HG03095 (cell line): ENCODE measurements at regions not wholly inside any gene's neighbourhood (a gene's known extent, or its start where the extent isn't known, plus 50 kb on each side); places are given as distances from the start of the nearest gene placed in this dataset.
"Not testable (repeated sequence)": the region's sequence is repeated elsewhere in the genome, so short reads cannot be mapped to it uniquely, and the experiment has no call there.

Experiments used
- ATAC-seq: cut with Tn5 transposase; IDR thresholded peaks from one replicate; pipeline ENCODE4 v1.9.1; 2021; ENCODE audit warnings: moderate library complexity; ENCODE audit not compliant: unreplicated experiment

GRCh38 chr13:76829572-76830327, 56.5 kb downstream of the KCTD12 start:
- no peak for ATAC-seq

DNA sequence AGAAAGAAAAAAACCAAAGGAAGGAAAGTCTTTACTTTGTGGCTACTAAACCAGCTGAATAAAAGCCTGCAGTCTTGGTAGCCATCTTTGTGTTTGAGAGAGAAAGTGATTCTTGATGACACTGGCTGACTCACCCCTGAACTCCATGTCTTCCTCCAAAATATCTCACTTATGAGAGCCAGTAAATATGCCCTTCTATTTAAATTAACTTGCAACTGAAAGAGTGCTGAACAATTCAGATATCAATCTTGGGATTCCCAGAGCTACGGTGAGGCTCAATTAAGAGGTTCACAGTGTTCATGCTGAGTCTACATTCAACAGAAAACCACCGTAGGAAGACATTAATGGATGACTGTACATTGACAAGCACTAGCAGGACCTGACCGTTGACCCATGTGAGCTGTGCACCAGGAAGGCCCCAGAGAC, 57.9 kb downstream of the KCTD12 start:
- ATAC-seq: no peak

- ATAC-seq: no peak
Observed at GRCh38 chr13:76826527-76826926, 59.7 kb downstream of the KCTD12 start.

- ATAC-seq: no peak
Observed at GRCh38 chr13:76825430-76825829, 60.8 kb downstream of the KCTD12 start.

DNA sequence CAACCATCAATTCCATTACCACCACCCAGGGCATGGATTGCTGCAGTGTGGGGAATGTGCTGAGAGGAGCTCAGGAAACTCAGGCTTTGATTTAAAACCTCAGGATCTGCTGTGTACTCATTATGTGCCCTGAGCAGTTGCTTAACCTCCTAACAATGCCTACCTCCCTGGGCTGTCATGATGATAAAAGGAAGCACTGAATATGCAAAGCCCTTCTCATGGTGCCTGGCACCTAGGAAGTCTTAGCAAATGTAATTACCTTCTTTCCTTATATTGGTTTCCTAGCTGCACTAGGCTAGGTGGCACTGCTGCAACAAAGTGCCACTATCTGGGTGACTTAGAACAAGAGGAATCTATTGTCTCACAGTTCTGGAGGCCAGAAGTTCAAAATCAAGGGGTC, 62.2 kb downstream of the KCTD12 start:
- ATAC-seq: no peak

DNA sequence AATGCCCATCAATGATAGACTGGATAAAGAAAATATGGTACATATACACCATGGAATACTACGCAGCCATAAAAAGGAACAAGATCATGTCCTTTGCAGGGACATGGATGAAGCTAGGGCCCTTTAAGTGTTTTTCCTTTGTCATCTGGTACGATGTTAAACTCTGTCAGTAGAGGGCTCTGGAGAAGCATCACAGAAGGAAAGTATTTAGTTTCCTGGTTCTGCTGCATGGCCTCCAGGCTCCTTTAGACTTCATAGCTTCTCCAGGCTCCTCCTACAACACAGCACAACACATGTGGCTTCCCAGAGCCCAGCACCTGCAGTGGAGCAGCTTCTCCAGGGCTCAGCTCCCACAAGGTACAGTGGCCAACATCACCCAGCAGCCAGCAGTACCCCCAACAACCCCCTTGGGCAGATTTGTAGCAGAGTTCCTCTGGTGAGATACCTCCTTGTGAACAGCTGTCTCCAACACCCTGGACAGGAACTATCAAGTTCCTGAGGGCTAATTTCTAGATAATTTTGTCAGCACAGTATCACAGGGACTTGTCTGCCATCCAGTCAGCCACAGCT, 63.4 kb downstream of the KCTD12 start:
- peak; percentile 74 for ATAC-seq

- ATAC-seq: not testable (repeated sequence)
Observed at GRCh38 chr13:76821222-76821621, 65.0 kb downstream of the KCTD12 start.

DNA sequence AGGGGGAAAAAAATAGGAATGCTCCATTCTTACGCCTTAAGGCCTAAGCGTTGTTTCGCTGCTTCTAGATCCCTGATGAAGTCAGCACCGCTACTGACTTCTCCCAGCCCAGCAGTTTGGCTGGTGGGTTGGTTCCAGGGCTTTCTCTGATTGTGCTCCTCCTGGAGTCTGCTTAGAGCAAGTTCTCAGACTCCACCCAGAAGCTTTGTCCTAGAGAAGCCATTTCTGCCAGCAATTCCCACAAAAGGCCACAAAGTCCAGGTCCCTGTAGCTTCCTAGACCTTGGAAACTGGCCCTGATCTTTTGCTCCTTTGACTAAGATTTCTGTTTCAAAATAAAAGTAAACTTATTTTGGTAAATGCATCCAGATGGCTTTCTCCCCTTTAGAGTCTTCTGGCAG, 65.4 kb downstream of the KCTD12 start:
- ATAC-seq: no peak

DNA sequence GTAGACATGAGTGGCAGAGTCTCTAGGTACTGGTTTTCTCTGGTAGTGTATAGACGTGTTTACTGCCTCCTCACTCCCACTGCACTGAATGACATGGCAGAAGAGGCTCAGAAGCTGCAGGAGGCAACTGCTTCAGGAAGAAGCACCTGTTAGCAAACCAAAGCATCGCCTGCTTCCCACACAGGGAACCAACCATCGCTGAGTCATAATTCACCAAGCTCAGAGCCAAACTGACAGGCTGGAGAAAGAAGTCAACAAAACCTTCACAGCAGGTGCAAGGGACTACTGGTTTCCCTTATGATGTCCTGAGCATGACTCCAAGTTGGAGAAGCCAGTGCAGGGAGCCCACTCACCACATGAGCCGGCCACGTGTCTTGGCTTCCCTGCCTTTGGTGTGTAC, 69.8 kb downstream of the KCTD12 start:
- peak; percentile 52 for ATAC-seq

DNA sequence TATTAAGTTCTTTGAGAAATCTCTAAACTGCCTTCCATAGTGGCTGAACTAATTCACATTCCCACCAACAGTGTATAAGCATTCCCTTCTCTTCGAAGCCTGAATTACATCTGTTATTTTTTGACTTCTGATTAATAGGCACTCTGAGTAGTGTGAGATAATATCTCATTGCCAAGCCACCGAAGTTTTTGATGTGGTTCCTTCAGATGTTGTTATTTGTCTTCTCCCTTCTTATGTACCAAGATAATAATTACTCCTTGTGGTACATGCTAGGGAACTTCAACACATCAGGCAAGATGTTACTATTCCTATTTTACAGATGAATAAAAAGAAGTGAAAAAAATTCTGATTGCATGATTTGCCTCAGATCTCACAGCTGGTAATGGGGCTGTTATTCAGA, 70.9 kb downstream of the KCTD12 start:
- ATAC-seq: no peak

GRCh38 chr13:76813891-76814290, 72.3 kb downstream of the KCTD12 start:
- ATAC-seq: no peak

DNA sequence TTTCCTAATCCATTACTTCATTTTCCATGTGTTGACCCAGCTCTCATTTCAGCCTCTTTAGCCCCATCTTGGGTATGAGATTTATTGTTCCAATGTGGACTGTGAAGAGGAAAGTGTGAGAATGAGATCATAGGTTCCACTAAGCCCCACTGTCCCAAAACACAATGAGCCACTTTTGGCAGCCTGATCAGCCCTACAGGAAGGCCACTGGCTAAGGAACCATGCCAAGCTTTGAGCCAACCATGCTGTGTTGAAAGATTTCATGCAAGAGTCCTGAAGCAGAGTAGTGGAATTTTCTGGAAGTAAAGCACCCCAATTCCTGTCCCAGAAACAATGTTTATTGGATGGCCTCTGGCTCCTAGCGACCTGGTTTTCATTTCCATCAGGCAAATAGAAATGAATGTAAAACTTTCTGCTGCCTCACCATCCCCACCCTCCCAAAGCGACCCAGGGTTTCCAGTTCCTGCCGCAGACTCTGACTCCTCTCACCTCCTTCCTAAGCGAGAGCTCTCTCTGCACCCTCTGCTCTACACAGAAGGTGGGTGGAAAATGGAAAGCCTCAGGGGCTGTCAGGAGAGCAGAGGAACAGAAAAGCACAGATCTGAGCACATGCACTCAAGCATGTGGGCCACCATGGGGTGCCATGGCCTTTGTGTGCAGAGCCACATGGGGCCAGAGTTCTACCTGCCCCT, 73.1 kb downstream of the KCTD12 start:
- no peak for ATAC-seq

DNA sequence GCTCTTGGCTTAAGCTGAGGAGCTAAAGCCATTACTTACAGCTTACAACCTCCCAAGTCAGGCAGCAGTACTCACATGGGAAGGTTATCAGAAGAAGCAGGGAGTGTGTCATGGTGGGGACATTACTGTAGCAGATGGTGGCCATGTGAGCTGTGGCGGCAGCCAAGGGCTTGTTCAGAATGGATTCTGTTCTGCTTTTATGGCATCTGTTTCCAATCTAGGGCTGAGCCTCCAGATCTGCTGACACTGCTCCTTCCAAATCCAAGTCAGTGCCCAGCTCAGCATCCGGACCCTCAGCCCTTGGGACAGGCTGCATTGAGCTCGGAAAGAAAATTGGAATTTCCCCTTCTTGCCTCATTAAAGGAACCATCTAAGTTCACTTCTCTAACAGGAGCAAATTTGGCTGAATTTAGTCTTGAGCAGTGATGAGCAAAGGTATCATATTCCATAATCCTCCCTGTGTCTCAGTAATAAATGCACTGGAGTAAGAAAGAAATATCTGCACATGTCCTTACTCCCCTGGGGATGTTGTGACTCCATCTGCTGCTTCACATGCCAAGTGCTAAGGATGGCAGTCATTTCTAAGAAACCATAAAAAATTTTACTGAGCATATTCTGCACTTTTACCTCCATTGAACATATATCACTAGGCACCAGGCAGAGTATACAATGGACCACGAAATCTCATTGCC, 73.9 kb downstream of the KCTD12 start:
- ATAC-seq: no peak

GRCh38 chr13:76809389-76809788, 76.8 kb downstream of the KCTD12 start:
- no peak for ATAC-seq

GRCh38 chr13:76808927-76809326, 77.3 kb downstream of the KCTD12 start:
- ATAC-seq: no peak

DNA sequence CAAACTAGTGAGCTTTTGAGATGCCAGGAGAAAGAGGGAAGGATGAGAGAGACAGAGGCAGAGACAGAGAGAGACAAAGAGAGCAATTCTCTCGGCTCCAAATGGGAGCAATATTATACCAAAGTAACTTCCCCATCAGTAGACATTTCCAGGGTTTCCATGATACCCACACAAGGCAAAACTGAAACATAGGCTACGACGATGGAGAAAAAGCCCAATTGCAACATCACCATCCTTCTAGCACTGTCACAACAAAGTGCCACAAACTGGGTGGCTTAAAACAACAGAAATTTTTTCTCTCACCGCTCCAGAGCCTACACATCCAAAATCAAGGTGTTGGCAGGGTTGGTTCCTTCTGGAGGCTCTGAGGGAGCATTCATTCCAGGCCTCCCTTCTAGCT, 81.4 kb downstream of the KCTD12 start:
- ATAC-seq: no peak

DNA sequence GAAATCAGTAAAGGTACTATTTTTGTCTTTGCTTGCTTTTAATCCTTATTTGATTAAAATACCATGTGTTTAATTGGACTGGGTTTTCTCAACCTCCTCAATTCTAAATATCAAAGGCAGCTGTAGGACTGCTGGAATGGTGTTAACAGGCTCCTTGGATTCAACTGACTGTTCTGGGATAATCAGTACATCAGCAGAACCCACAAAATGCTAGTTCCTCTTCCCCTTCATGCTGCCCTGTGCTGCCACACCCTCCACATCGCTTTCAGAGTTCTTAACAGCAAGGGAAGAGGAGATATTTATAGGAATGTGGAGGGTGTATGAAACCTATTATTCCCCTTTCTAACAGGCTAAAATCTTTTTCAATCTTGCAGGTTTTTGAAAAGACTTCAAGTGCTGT, 82.4 kb downstream of the KCTD12 start:
- ATAC-seq: no peak

DNA sequence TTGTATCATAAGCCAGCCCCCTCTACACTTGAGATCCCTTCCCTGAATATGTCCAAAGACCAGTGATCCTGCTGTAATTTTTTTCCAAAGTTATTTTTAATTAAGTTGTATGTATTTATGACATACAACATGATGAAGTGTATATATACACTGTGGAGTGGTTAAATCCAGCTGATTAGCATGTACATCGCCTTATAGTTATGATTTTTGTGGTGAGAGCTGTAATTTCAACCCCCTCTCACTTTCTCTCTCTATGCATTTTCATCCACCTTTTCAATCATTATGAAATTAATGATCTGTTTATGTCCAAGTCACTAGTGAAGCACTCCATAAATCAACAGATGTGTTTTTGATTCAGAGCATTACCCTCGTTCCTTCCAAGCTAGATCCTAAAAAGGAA, 85.3 kb downstream of the KCTD12 start:
- no peak for ATAC-seq

GRCh38 chr13:76799696-76800095, 86.5 kb downstream of the KCTD12 start:
- peak; percentile 69 for ATAC-seq

DNA sequence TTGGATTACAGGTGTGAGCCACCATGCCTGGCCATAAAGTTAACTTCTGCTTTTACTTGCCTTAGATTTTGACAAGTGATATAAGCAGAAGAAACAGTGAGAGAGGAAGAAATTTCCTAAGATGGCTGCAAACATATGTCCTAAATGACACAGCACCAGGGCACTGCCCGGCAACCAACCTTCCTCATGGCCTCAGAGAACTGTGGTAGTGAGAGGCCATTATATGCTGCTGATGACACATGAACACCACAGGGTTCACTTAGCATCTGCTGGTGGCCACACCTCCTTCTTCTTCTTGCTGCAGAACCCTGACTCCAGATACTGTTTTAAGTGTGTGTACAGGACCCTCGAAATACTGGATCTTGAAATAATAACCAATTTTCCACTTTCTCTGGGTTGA, 88.2 kb downstream of the KCTD12 start:
- ATAC-seq: no peak

DNA sequence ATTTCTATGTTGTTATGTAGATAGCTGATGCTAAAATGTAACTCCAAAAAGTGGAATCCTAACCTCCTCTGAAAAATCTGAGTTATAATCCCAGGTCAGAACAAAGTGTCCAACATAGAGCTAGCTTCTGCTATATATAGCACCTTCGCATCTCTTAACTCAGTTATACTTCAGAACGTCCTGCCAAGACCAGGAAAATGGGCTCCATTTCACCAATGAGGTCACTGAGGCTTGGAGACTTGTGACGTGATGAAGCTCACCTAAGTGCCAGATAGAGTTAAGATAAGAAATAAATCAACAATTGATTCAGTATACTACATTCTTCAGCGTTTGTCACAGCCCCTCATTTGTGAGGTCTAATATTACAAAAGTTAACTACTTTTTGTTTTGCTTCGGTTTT, 88.8 kb downstream of the KCTD12 start:
- no peak for ATAC-seq

DNA sequence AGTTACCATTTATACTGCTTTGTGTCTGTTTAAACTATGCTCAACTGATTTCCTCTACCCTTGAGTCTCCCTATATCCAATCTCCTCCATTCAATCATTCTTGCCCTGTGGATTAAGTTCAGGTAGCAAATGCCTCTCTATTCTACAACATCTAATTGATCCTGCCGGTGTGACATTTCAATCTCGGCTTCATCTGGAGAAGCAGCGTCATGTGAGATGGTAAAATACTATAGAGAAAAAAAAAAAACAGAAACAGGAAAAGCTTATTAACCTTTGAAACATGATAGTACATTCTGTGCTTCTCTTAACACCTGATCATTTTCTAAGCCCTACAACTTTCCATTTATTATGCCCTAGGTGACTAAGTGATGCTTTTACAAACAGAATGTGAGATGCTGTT, 89.4 kb downstream of the KCTD12 start:
- no peak for ATAC-seq
